ENCODE measurements at regions not wholly inside any gene's neighbourhood (a gene's known extent, or its start where the extent isn't known, plus 50 kb on each side); places are given as distances from the start of the nearest gene placed in this dataset.
A peak's percentile ranks its signal among the peaks of the same experiment; 100 is the strongest.

- dilution Hi-C loops (cut with MboI; ENCODE audit: extremely low pct_ligation_motif_present, low sequenced_read_pairs), result no loop called here
- TF ChIP-seq EZH2 (IDR thresholded peaks at IDR 0.05; ENCODE audit: low read length) (no peak), CTCF (optimal IDR thresholded peaks at IDR 0.05 in 1 of 3, IDR thresholded peaks at IDR 0.05 in 1 of 3, conservative IDR thresholded peaks at IDR 0.05 in 1 of 3; ENCODE audit: extremely low read depth in 1 of 3, insufficient read depth in 2 of 3, low read length in 3 of 3) (no peak)
- Histone ChIP-seq H3K9me1 (ENCODE audit: control insufficient read depth, extremely low read depth, insufficient read depth, low read length) (no peaks in the 10 kb centered on the region), H3K27ac (ENCODE audit: control insufficient read depth, insufficient read depth, low read length) (no peak overlapping the region), H3K4me2 (ENCODE audit: control insufficient read depth, extremely low read depth, insufficient read depth, low read depth, low read length) (no peak overlapping the region), H3K9me3 (ENCODE audit: control insufficient read depth, low read depth, low read length) (no peaks in the 10 kb centered on the region), H3K27me3 (ENCODE audit: control insufficient read depth, extremely low read depth, insufficient read depth, low read length) (no peaks in the 10 kb centered on the region), H3K79me2 (ENCODE audit: control insufficient read depth, insufficient read depth, low read length) (no peaks in the 10 kb centered on the region), H3K9ac (ENCODE audit: control insufficient read depth, extremely low read depth, insufficient read depth, low read length) (no peak overlapping the region), H3K4me3 (ENCODE audit: control insufficient read depth in 2 of 3, extremely low read depth in 1 of 3, insufficient read depth in 2 of 3, low read depth in 1 of 3, low read length in 3 of 3) (no peak overlapping the region), H3K36me3 (ENCODE audit: control insufficient read depth in 2 of 2, extremely low read depth in 1 of 2, insufficient read depth in 2 of 2, low read length in 2 of 2) (no peaks in the 10 kb centered on the region), H2AFZ (ENCODE audit: control insufficient read depth, low read length) (no peak overlapping the region), H4K20me1 (ENCODE audit: control insufficient read depth, extremely low read depth, insufficient read depth, low read length) (no peaks in the 10 kb centered on the region), H3K4me1 (ENCODE audit: control insufficient read depth, extremely low read depth, insufficient read depth, low read length) (peaks cover 4% of the 10 kb centered on the region)
- DNase-seq (ENCODE audit: low read depth, low spot score), result no peak
- peak; percentile 23 for FAIRE-seq
Observed at GRCh38 chr10:89076120-89076519, 85.5 kb downstream of the FAS start.

GRCh38 chr10:89075631-89076030 lies 85.0 kb downstream of the FAS start:
- H3K79me2 ChIP-seq (ENCODE audit: control insufficient read depth, insufficient read depth, low read length), result no peaks in the 10 kb centered on the region
- no peak overlapping the region for H3K9ac ChIP-seq (ENCODE audit: control insufficient read depth, extremely low read depth, insufficient read depth, low read length)
- no peak overlapping the region for H3K27ac ChIP-seq (ENCODE audit: control insufficient read depth, insufficient read depth, low read length)
- no peak for TF ChIP-seq EZH2 (IDR thresholded peaks at IDR 0.05; ENCODE audit: low read length)
- TF ChIP-seq CTCF (optimal IDR thresholded peaks at IDR 0.05 in 1 of 3, IDR thresholded peaks at IDR 0.05 in 1 of 3, conservative IDR thresholded peaks at IDR 0.05 in 1 of 3; ENCODE audit: extremely low read depth in 1 of 3, insufficient read depth in 2 of 3, low read length in 3 of 3), result no peak
- H3K9me3 ChIP-seq (ENCODE audit: control insufficient read depth, low read depth, low read length), result no peaks in the 10 kb centered on the region
- H3K4me3 ChIP-seq (ENCODE audit: control insufficient read depth in 2 of 3, extremely low read depth in 1 of 3, insufficient read depth in 2 of 3, low read depth in 1 of 3, low read length in 3 of 3), result no peak overlapping the region
- FAIRE-seq (no peak), DNase-seq (ENCODE audit: low read depth, low spot score) (no peak)
- H4K20me1 ChIP-seq (ENCODE audit: control insufficient read depth, extremely low read depth, insufficient read depth, low read length), result no peaks in the 10 kb centered on the region
- H3K9me1 ChIP-seq (ENCODE audit: control insufficient read depth, extremely low read depth, insufficient read depth, low read length), result no peaks in the 10 kb centered on the region
- dilution Hi-C loops (cut with MboI; ENCODE audit: extremely low pct_ligation_motif_present, low sequenced_read_pairs), result no loop called here
- H3K4me2 ChIP-seq (ENCODE audit: control insufficient read depth, extremely low read depth, insufficient read depth, low read depth, low read length), result no peak overlapping the region
- no peaks in the 10 kb centered on the region for H3K36me3 ChIP-seq (ENCODE audit: control insufficient read depth in 2 of 2, extremely low read depth in 1 of 2, insufficient read depth in 2 of 2, low read length in 2 of 2)
- peaks cover 4% of the 10 kb centered on the region for H3K4me1 ChIP-seq (ENCODE audit: control insufficient read depth, extremely low read depth, insufficient read depth, low read length)
- H3K27me3 ChIP-seq (ENCODE audit: control insufficient read depth, extremely low read depth, insufficient read depth, low read length), result no peaks in the 10 kb centered on the region
- no peak overlapping the region for H2AFZ ChIP-seq (ENCODE audit: control insufficient read depth, low read length)
